HG02623 (cell line): ENCODE measurements at regions not wholly inside any gene's neighbourhood (a gene's known extent, or its start where the extent isn't known, plus 50 kb on each side); places are given as distances from the start of the nearest gene placed in this dataset.

Experiments
- ATAC-seq: cut with Tn5 transposase; IDR thresholded peaks from one replicate; pipeline ENCODE4 v1.9.1; 2021; ENCODE audit warnings: moderate library complexity; ENCODE audit not compliant: unreplicated experiment

GRCh38 chr18:22613788-22614187, 196.1 kb upstream of the CTAGE1 start:
- no peak for ATAC-seq

DNA sequence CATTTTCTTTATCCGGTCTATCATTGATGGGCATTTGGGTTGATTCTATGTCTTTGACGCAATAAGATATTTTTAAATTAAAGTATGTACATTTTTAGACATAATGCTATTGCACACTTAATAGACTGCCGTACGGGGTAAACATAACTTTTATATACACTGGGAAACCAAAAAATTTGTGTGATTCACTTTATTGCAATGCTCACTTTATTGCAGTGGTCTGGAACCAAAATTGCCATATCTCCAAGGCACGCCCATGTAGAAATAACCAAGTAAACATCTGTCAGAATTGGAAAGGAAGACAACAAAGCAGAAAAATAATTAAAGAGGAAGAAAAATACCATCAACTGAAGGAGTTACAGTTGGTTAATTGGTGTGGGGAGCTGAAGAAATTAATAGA, 205.8 kb upstream of the CTAGE1 start:
- ATAC-seq: no peak

DNA sequence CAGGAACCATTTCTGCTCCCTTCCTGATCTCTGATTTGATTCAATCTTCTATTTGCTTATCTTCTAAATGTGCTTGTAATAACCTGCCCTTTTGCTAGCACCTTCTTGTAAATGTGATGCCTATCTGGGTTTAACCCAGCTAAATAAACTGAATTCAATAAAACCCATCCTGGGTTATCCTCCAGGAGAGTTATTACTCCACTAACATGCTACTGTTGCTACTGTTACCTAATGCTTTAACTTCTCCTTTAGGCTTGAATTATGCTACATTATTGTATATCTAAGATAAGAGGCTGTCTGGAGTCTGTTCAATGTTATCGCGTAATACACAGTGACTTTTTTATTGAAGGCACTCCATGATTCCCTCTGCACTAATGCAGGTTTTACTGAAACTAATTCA, 206.5 kb upstream of the CTAGE1 start:
- no peak for ATAC-seq

DNA sequence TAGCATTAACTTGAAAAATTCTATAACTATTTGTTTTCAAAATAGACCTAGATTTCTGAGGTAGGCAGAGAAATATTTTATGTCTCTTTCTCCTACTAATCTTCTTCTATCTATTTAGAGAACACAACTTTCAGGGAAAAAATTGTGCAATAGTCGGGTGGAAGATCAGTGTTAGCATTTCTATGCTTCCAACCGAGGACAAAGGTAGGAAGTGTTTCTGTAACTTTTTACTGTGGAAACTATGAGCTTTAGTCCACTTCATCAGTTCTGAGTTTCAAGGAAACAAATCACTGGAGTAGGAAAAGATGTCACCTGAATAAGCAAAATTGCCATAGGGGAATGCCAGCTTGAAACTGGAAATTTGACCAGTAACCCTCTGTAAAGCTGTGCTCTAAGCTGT, 207.7 kb upstream of the CTAGE1 start:
- no peak for ATAC-seq

DNA sequence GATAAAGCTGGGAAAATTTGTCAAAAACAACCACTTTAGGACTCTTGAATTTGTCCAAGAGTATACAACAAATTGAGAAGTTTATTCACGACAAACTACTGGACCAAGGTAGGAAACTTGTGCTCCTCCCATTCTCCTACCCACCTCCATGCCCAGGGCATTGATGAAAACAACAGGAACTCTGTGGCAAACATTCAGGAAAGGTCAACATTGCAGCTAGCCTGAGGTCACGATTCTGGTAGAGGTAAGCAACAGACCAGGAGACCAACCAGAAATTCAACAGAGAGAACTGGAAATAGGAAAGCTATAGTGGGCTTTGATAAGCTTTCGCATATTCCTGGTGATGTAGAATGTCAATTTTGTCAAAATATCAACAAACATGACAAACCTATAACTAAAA, 209.1 kb upstream of the CTAGE1 start:
- no peak for ATAC-seq

DNA sequence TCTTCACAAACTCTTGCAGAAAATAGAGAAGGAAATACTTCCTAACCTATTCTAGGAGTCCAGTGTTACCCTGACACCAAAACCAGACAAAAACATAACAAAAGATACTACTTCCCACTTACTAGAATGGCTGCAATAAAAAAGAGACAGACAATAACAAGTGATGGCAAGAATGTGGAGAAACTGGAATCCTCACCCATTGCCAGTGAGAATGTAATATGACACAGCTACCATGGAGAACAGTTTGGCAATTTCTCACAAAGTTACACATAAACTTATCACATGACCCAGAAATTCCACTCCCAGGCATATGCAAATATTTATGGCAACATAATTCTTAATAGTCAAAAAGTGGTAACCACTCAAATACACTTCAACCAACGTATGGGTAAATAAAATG, 209.8 kb upstream of the CTAGE1 start:
- no peak for ATAC-seq

- no peak for ATAC-seq
Observed at GRCh38 chr18:22628795-22629510, 211.2 kb upstream of the CTAGE1 start.

- no peak for ATAC-seq
Observed at GRCh38 chr18:22630980-22631379, 213.3 kb upstream of the CTAGE1 start.

- ATAC-seq: no peak
Observed at GRCh38 chr18:22632191-22632590, 214.5 kb upstream of the CTAGE1 start.

DNA sequence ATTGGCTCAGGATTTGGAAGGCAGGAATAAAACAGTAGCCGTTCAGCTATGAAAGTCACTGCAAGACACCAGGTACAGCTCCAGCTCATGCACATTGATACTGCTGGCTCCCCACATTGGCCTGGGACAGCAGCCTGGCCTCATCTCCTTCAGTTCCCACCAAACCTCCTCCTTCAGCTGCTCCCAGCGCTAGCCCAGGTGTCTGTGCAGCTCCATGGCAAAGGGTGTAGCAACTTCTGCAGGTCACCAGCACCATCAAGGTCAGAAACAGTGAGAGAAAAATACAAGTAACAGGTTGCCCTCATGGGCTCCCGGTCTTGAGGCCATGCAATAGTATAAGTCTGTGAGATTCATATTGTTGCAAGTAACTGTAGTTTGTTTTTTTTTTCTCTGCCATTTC, 216.7 kb upstream of the CTAGE1 start:
- no peak for ATAC-seq

- ATAC-seq: no peak
Observed at GRCh38 chr18:22637787-22638186, 220.1 kb upstream of the CTAGE1 start.

DNA sequence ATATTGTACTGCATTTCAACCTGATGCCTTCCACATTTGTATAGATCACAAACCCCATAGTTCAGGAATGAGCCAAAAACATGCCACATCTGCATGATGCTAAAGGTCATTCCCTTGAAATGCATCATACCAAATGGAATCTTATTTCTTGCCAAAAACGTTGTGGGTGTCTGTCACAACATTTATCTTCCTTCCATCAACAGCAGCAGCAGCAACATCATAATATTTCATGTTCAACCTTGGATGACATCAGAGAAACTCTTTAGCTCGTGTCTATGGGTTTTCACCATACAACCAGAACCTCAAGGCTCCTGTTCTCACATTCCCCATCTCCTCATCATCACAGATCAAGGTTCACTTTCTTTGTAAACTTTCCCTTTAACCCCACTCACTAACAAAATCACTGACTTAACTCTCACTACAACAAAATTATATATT, 221.3 kb upstream of the CTAGE1 start:
- no peak for ATAC-seq

DNA sequence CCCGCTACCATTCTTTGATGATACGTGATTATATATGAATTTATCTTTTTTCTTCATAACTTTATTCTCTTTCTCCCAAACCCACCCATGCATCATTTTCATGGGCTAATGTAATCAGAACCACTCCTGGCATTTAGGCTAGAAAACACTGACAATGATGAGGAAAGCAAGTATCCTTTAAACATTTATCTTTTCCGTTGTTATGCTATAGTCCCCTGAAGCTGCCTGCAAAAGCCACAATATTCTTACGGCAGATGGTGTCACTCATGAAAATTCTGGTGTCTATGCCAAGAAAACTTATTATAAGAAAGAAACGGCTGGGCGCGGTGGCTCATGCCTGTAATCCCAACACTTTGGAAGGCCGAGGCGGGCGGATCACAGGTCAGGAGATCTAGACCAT, 221.8 kb upstream of the CTAGE1 start:
- no peak for ATAC-seq

GRCh38 chr18:22640281-22640842, 222.6 kb upstream of the CTAGE1 start:
- no peak for ATAC-seq

DNA sequence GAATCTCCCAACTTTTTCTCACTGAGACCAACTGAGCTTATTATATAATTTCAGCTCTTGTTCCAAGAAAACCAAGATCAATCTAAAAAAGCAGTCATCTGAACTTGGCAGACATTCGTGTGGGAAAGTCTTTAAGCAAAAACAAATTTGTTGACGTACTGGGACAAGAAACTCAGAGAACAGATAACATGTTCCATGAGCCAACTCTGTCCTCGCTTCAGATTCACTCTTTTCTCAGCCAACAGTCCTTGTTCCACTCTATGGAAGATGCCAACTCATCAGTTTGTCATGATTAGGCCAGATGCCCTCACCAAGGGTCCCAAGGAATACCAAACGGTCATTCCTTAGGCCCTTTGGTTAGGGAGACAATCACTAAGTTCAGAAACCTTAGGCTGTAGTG, 224.2 kb upstream of the CTAGE1 start:
- no peak for ATAC-seq

DNA sequence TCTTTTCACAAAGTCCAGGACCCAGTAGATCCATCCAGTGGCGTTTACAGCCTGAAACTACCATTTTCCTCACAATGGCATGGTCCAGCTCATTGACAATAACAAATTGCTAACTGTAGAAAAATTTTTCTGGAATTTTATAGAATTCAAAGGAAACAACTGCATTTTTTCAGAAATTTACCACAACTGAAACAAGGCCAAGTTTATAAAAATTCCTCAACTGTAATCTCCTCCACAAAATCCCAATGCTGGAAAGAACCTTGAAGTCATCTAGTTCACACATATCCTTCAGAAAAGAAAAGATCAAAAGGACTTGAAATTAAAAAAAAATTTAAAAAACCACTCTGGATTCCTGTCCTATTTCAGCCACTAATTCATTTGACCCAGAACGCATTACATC, 226.0 kb upstream of the CTAGE1 start:
- no peak for ATAC-seq

GRCh38 chr18:22650247-22650646, 232.5 kb upstream of the CTAGE1 start:
- ATAC-seq: no peak

DNA sequence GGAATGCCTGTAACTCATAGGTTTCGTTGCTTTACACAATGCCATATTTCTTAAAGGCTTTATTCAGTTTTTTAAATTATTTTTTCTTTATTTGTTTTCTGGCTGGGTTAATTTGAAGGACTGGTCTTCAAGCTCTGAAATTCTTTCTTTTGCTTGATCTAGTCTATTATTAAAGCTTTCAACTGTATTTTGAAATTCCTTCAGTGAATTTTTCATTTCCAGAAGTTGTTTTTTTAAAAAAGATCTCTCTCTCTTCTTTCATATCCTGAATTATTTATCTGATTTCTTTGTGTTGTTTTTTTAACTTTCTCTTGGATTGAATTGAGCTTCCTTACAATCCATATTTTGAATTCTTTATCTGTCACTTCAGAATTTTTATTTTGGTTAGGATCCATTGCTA, 239.9 kb upstream of the CTAGE1 start:
- no peak for ATAC-seq

DNA sequence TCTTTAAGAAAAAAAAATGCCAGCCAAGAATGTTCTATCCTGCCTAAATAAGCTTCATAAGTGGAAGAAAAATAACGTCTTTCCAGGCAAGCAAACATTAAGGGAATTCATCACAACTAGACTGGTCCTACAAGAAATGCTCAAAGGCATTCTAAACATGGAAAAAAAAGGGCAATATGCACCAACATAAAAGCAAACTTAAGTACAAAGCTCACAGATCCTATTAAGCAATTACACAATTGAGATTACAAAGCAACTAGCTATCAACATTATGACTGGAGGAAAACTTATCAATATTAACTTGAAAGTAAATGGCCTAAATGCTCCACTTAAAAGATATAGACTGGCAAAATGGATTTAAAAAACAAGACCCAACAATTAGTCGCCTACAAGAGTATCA, 240.6 kb upstream of the CTAGE1 start:
- ATAC-seq: no peak

GRCh38 chr18:22663378-22663777, 245.7 kb upstream of the CTAGE1 start:
- ATAC-seq: no peak

DNA sequence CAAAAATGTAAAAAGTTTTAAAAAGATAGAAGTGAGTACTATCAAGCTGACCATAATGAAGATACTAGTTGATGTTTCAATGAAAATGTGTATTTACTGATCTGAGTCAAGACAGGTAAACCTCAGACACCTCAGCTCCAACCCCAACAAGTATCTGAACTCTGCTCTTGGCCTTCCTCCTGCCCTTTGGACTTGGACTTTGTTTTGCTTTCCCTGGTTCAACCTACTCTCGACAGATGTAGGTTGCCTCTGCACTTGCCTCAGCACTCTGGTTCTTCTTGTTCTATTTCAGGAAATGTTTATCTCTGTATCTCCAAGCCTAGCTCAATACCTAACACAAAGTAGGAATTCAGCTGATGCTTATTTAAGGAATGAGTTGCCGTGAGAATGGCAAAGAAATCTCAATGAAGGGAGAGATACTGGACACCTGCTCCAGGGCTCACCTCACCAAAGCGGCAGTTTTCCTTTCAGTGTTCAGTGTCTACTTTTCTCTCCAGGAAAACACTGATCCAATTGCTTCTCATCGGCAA, 248.8 kb upstream of the CTAGE1 start:
- no peak for ATAC-seq

GRCh38 chr18:22667156-22667555, 249.4 kb upstream of the CTAGE1 start:
- ATAC-seq: no peak
